Endothelial cell of umbilical vein (primary cell): ENCODE measurements at regions not wholly inside any gene's neighbourhood (a gene's known extent, or its start where the extent isn't known, plus 50 kb on each side); places are given as distances from the start of the nearest gene placed in this dataset.

ENCODE experiments used
- BruUV-seq: library from RNA; stranded (reverse); fragments of 400-500 nt; replicated peaks from 2 replicates; lab custom pipeline; 2021; lab: Mats Ljungman, UMichigan
- CTCF ChIA-PET: fragments of 300-600, 350-600 bp; sonication (Branson Sonifier 250); formaldehyde crosslinking; loops from one replicate; lab custom pipeline; 2021; ENCODE audit warnings: antibody characterized with exemption, inconsistent platforms; lab: Charles Lee
- POLR2A ChIA-PET: fragments of 300-600, 350-600 bp; sonication (Branson Sonifier 250); formaldehyde crosslinking; loops from one replicate; lab custom pipeline; 2021; ENCODE audit warnings: antibody characterized with exemption, inconsistent platforms; lab: Charles Lee
- DNase-seq: peaks from one replicate; pipeline ENCODE4 v3.0.0-alpha.2; 2011; ENCODE audit warnings: low read depth, low spot score
- FAIRE-seq: peaks from 2 replicates; lab custom pipeline; 2011; peaks lifted over from hg19 to GRCh38; lab: Jason Lieb, UNC
- H2AFZ ChIP-seq: 2 replicates; pipeline ENCODE4 v1.6.0; 2012; ENCODE audit warnings: low read depth, low read length, control low read depth, inconsistent platforms
- H3K27ac ChIP-seq: 2 replicates; pipeline ENCODE4 v1.5.1; 2011; ENCODE audit warnings: low read depth, mild to moderate bottlenecking, control low read depth, low read length, moderate library complexity; ENCODE audit not compliant: insufficient read depth
- H3K27me3 ChIP-seq, 2 experiments: 2 replicates each; pipeline versions ENCODE4 v1.6.0 to v1.6.1; 2011; ENCODE audit warnings: low read length in 2 of 2, mixed read lengths in 1 of 2; ENCODE audit not compliant: control insufficient read depth in 2 of 2, insufficient read depth in 2 of 2
- H3K36me3 ChIP-seq, 2 experiments: 2 replicates in 1 of 2; 3 replicates in 1 of 2; pipeline ENCODE4 v1.5.1; 2011; ENCODE audit warnings: low read length in 2 of 2, mild to moderate bottlenecking in 1 of 2, moderate library complexity in 1 of 2; ENCODE audit not compliant: control insufficient read depth in 2 of 2, insufficient read depth in 2 of 2; ENCODE audit errors: extremely low read depth in 1 of 2
- H3K4me1 ChIP-seq: 3 replicates; pipeline ENCODE4 v1.5.1; 2011; ENCODE audit warnings: mild to moderate bottlenecking, low read length; ENCODE audit not compliant: control insufficient read depth, insufficient read depth; ENCODE audit errors: extremely low read depth
- H3K4me2 ChIP-seq: 2 replicates; pipeline ENCODE4 v1.6.1; 2011; ENCODE audit warnings: low read length, control low read depth, mixed read lengths; ENCODE audit not compliant: insufficient read depth
- H3K4me3 ChIP-seq, 3 experiments: fragments of 200-600 bp in 1 of 3; sonication (generic), shearing (Covaris generic) in 1 of 3; replicated peaks in 1 of 3; 2 replicates each; pipeline ENCODE4 v1.5.1; 2011 to 2016; ENCODE audit warnings: control low read depth in 3 of 3, low read length in 3 of 3, mild to moderate bottlenecking in 2 of 3, inconsistent platforms in 1 of 3, low read depth in 1 of 3, moderate library complexity in 1 of 3; ENCODE audit not compliant: insufficient read depth in 1 of 3
- H3K79me2 ChIP-seq: 2 replicates; pipeline ENCODE4 v1.6.0; 2012; ENCODE audit warnings: low read length, inconsistent platforms; ENCODE audit not compliant: control insufficient read depth, insufficient read depth
- H3K9ac ChIP-seq: replicated peaks from 2 replicates; pipeline ENCODE3; 2011; ENCODE audit warnings: low read length, control low read depth; ENCODE audit not compliant: insufficient read depth; ENCODE audit errors: extremely low read depth
- H3K9me1 ChIP-seq: replicated peaks from 3 replicates; pipeline ENCODE4 v1.6.0; 2011; ENCODE audit warnings: mild to moderate bottlenecking, low read length; ENCODE audit not compliant: control insufficient read depth, insufficient read depth; ENCODE audit errors: extremely low read depth
- H3K9me3 ChIP-seq: replicated peaks from 2 replicates; pipeline ENCODE4 v1.5.1; 2012; ENCODE audit warnings: low read length, inconsistent platforms; ENCODE audit not compliant: control insufficient read depth, insufficient read depth
- H4K20me1 ChIP-seq: replicated peaks from 2 replicates; pipeline ENCODE3; 2011; ENCODE audit warnings: mild to moderate bottlenecking, low read length; ENCODE audit not compliant: control insufficient read depth, insufficient read depth; ENCODE audit errors: extremely low read depth
- CTCF ChIP-seq, 2 donors: IDR thresholded peaks; 1 replicate in 1 of 2; 2 replicates in 1 of 2; pipeline ENCODE4 v1.5.1; 2011; ENCODE audit warnings: low read length in 2 of 2, mild to moderate bottlenecking in 2 of 2, moderate library complexity in 2 of 2, control low read depth in 1 of 2, inconsistent platforms in 1 of 2, low read depth in 1 of 2; ENCODE audit not compliant: insufficient read depth in 1 of 2; ENCODE audit errors: extremely low read depth in 1 of 2
- EZH2 ChIP-seq: IDR thresholded peaks from 2 replicates; pipeline ENCODE4 v1.6.1; 2012; ENCODE audit warnings: borderline replicate concordance, low read depth, mild to moderate bottlenecking, moderate library complexity, low read length, inconsistent platforms; ENCODE audit not compliant: severe bottlenecking
- FOS ChIP-seq: IDR thresholded peaks from 2 replicates; pipeline ENCODE4 v1.6.1; 2011; ENCODE audit warnings: mild to moderate bottlenecking, low read length, moderate library complexity, borderline replicate concordance; ENCODE audit not compliant: insufficient read depth
- GATA2 ChIP-seq: IDR thresholded peaks from 2 replicates; pipeline ENCODE4 v1.7.0; 2011; ENCODE audit warnings: low read depth, mild to moderate bottlenecking, moderate library complexity, mixed read lengths, low read length; ENCODE audit not compliant: insufficient read length, insufficient read depth
- JUN ChIP-seq: IDR thresholded peaks from 2 replicates; pipeline ENCODE4 v1.6.1; 2011; ENCODE audit warnings: borderline replicate concordance, low read depth; ENCODE audit not compliant: insufficient read length, insufficient read depth
- MYC ChIP-seq: IDR thresholded peaks from one replicate; pipeline ENCODE4 v1.6.1; 2011; ENCODE audit warnings: mild to moderate bottlenecking, low read depth, low read length
- POLR2A ChIP-seq: IDR thresholded peaks from 2 replicates; pipeline ENCODE4 v1.6.1; 2012; ENCODE audit warnings: low read depth, mild to moderate bottlenecking, control low read depth, low read length
- POLR2AphosphoS5 ChIP-seq: IDR thresholded peaks from 2 replicates; pipeline ENCODE4 v1.6.1; 2012; ENCODE audit warnings: low read depth, mild to moderate bottlenecking, control low read depth, low read length, moderate library complexity; ENCODE audit not compliant: insufficient read depth
- dilution Hi-C: fragments of 300-500 bp; cut with MboI; formaldehyde crosslinking; loops from one replicate; pipeline ENCODE4 v1.15.0; 2019; ENCODE audit warnings: low sequenced_read_pairs; ENCODE audit not compliant: extremely low pct_ligation_motif_present
- intact Hi-C: fragments of 100-400 bp; cut with micrococcal nuclease; formaldehyde crosslinking; loops from one replicate; pipeline ENCODE4 v1.10.0; 2022
- TF ChIP-seq, protein P1 (sequence below): IDR thresholded peaks from 2 replicates; pipeline ENCODE4 v1.6.1; 2011; ENCODE audit not compliant: insufficient read depth, insufficient read length

DNA sequence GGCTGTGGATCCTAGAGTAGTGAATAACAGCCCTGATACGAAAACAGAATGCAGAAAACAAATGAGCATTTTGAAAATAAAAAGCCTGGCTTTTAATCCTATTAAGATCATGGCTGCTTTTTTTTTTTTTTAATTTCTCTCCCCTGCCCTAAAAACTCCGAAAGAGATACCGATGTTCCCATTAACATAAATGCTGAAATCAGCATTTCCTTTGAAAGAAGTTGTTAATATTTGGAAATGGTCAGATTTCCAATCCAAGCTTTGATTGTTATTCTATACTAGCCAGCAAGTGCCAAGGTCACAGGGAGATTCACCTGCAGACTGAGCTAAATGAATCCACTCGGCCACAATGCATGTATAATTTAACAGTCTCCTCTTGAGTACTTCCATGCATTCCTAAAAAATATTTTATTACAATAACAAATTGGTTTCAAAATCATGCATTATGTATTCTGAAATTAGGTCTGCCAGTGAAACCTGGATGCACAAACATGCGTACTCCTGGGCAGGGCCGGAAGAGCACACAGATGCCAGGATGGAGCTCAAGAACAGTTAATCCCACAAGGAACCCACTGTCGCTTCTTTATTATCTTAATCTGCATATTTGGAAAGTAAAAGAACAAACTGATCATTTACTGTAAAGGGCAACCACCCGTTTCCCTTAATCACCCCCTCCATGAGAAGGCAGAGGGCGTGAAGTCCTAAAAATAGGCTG, 521.5 kb upstream of the ZFHX3 start:
- H3K4me1 ChIP-seq, result no peaks in the 10 kb centered on the region
- no peak overlapping the region for H3K4me3 ChIP-seq
- no peak overlapping the region for H3K9ac ChIP-seq
- dilution Hi-C loops, result no loop called here
- CTCF ChIA-PET, result no interaction called here
- no peaks in the 10 kb centered on the region for H3K9me3 ChIP-seq
- no peaks in the 10 kb centered on the region for H3K36me3 ChIP-seq
- no TSS peak for BruUV-seq
- POLR2A ChIA-PET, result no interaction called here
- no peak for FAIRE-seq
- no peaks in the 10 kb centered on the region for H3K79me2 ChIP-seq
- no peak for DNase-seq
- intact Hi-C loops, result no loop called here
- H3K4me2 ChIP-seq, result no peak overlapping the region
- H3K27me3 ChIP-seq, result no peaks in the 10 kb centered on the region
- no peaks in the 10 kb centered on the region for H3K9me1 ChIP-seq
- H2AFZ ChIP-seq, result no peak overlapping the region
- H4K20me1 ChIP-seq, result no peaks in the 10 kb centered on the region
- no peak overlapping the region for H3K27ac ChIP-seq
- TF ChIP-seq MYC (no peak), CTCF (IDR thresholded peaks at IDR 0.05; ENCODE audit: extremely low read depth in 1 of 2, insufficient read depth in 1 of 2, low read depth in 1 of 2, low read length in 2 of 2) (no peak), FOS (no peak), GATA2 (no peak), JUN (no peak), POLR2A (no peak), EZH2 (no peak), POLR2AphosphoS5 (no peak)
- TF ChIP-seq, protein P1, sequence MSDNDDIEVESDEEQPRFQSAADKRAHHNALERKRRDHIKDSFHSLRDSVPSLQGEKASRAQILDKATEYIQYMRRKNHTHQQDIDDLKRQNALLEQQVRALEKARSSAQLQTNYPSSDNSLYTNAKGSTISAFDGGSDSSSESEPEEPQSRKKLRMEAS, result no peak
